ENCODE measurements at regions not wholly inside any gene's neighbourhood (a gene's known extent, or its start where the extent isn't known, plus 50 kb on each side); places are given as distances from the start of the nearest gene placed in this dataset.

GRCh38 chr12:118734266-118734665 lies 247.1 kb upstream of the SRRM4 start:
- TF ChIP-seq CTCF (IDR thresholded peaks at IDR 0.05; ENCODE audit: low read length) = no peak
- no peak for TF ChIP-seq EZH2phosphoT487 (IDR thresholded peaks at IDR 0.05; ENCODE audit: low read length)
